Transverse colon (tissue), 4 donors: ENCODE measurements at regions not wholly inside any gene's neighbourhood (a gene's known extent, or its start where the extent isn't known, plus 50 kb on each side); places are given as distances from the start of the nearest gene placed in this dataset.

Source experiments
- EP300 ChIP-seq: sonication (generic); formaldehyde crosslinking; IDR thresholded peaks from one replicate; pipeline ENCODE4 v1.6.1; 2017; ENCODE audit warnings: antibody characterized with exemption, low read depth
- POLR2A ChIP-seq: fragments of 450-650 bp; IDR thresholded peaks from one replicate; pipeline ENCODE4 v1.6.1; 2016; ENCODE audit warnings: antibody characterized with exemption, mild to moderate bottlenecking, moderate library complexity
- POLR2AphosphoS5 ChIP-seq, 3 donors: sonication (generic); formaldehyde crosslinking; IDR thresholded peaks; one replicate each; pipeline ENCODE4 v1.6.1; 2016; ENCODE audit warnings: antibody characterized with exemption in 3 of 3
- TF ChIP-seq, protein P1 (sequence below), 5 experiments: fragments of 200-600 bp in 3 of 5; fragments of 450-650 bp in 2 of 5; sonication (generic) in 3 of 5; IDR thresholded peaks; 1 replicate in 2 of 5; 2 replicates in 3 of 5; pipeline ENCODE4 v1.5.1; 2016 to 2017; ENCODE audit warnings: antibody characterized with exemption in 5 of 5, inconsistent platforms in 3 of 5, mild to moderate bottlenecking in 2 of 5, moderate library complexity in 1 of 5

DNA sequence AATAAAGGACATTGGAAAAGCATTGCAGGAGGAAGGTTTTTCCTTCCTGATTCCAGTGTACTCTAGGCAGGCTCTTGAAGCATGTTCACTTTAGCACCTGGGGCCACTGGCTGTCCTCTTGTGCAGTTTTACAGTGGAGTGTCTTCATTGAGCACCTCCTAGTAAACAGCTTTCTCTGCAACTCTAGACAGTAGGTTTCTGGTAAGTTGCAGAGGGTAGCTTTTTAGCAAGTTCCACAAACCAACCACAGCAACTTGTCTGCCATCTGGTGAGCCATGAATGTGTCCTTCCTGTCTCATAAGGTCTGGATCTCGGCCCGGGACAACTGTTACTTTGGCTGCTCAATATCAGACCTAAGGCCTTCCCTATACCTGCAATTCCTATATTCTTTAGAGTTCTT is 488.0 kb downstream of the MAN2A1 start:
- TF ChIP-seq, protein P1, sequence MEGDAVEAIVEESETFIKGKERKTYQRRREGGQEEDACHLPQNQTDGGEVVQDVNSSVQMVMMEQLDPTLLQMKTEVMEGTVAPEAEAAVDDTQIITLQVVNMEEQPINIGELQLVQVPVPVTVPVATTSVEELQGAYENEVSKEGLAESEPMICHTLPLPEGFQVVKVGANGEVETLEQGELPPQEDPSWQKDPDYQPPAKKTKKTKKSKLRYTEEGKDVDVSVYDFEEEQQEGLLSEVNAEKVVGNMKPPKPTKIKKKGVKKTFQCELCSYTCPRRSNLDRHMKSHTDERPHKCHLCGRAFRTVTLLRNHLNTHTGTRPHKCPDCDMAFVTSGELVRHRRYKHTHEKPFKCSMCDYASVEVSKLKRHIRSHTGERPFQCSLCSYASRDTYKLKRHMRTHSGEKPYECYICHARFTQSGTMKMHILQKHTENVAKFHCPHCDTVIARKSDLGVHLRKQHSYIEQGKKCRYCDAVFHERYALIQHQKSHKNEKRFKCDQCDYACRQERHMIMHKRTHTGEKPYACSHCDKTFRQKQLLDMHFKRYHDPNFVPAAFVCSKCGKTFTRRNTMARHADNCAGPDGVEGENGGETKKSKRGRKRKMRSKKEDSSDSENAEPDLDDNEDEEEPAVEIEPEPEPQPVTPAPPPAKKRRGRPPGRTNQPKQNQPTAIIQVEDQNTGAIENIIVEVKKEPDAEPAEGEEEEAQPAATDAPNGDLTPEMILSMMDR (IDR thresholded peaks at IDR 0.05) = no peak
- TF ChIP-seq POLR2AphosphoS5 (IDR thresholded peaks at IDR 0.05) (no peak), EP300 (no peak), POLR2A (no peak)
